SK-N-SH treated with all-trans-retinoic acid at 6 μM for 48 hours (cell line): ENCODE measurements at regions not wholly inside any gene's neighbourhood (a gene's known extent, or its start where the extent isn't known, plus 50 kb on each side); places are given as distances from the start of the nearest gene placed in this dataset.

Experiments used
- ARNTL ChIP-seq: fragments of 450-650 bp; formaldehyde crosslinking; IDR thresholded peaks from 2 replicates; pipeline ENCODE4 v1.5.0; 2020; ENCODE audit warnings: low read depth, mild to moderate bottlenecking, moderate library complexity, borderline replicate concordance
- ZFP30 ChIP-seq: fragments of 450-650 bp; formaldehyde crosslinking; IDR thresholded peaks from 2 replicates; pipeline ENCODE4 v1.5.0; 2022; ENCODE audit warnings: mild to moderate bottlenecking, moderate library complexity
- ZNF565 ChIP-seq: fragments of 450-650 bp; formaldehyde crosslinking; conservative IDR thresholded peaks from 2 replicates; pipeline ENCODE4 v1.5.0; 2020; ENCODE audit warnings: low read depth, mild to moderate bottlenecking, moderate library complexity
- TF ChIP-seq, protein P1 (sequence below): fragments of 250-450 bp; sonication (Bioruptor Pico); IDR thresholded peaks from 2 replicates; pipeline ENCODE4 v1.8.0; 2020; ENCODE audit warnings: mild to moderate bottlenecking, moderate library complexity, borderline replicate concordance

- TF ChIP-seq ZFP30 (CRISPR knock-in tag), result no peak
- TF ChIP-seq ZNF565 (CRISPR knock-in tag), result no peak
- TF ChIP-seq, protein P1, sequence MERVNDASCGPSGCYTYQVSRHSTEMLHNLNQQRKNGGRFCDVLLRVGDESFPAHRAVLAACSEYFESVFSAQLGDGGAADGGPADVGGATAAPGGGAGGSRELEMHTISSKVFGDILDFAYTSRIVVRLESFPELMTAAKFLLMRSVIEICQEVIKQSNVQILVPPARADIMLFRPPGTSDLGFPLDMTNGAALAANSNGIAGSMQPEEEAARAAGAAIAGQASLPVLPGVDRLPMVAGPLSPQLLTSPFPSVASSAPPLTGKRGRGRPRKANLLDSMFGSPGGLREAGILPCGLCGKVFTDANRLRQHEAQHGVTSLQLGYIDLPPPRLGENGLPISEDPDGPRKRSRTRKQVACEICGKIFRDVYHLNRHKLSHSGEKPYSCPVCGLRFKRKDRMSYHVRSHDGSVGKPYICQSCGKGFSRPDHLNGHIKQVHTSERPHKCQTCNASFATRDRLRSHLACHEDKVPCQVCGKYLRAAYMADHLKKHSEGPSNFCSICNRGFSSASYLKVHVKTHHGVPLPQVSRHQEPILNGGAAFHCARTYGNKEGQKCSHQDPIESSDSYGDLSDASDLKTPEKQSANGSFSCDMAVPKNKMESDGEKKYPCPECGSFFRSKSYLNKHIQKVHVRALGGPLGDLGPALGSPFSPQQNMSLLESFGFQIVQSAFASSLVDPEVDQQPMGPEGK, result no peak
- no peak for TF ChIP-seq ARNTL (CRISPR knock-in tag)
Measured at GRCh38 chr3:144744473-144744872, 772.9 kb downstream of the DIPK2A start.
